HG03354 (cell line): ENCODE measurements at regions not wholly inside any gene's neighbourhood (a gene's known extent, or its start where the extent isn't known, plus 50 kb on each side); places are given as distances from the start of the nearest gene placed in this dataset.

ENCODE experiments used
- ATAC-seq: cut with Tn5 transposase; IDR thresholded peaks from one replicate; pipeline ENCODE4 v1.9.1; 2021; ENCODE audit warnings: mild to moderate bottlenecking; ENCODE audit not compliant: unreplicated experiment, poor library complexity, severe bottlenecking

DNA sequence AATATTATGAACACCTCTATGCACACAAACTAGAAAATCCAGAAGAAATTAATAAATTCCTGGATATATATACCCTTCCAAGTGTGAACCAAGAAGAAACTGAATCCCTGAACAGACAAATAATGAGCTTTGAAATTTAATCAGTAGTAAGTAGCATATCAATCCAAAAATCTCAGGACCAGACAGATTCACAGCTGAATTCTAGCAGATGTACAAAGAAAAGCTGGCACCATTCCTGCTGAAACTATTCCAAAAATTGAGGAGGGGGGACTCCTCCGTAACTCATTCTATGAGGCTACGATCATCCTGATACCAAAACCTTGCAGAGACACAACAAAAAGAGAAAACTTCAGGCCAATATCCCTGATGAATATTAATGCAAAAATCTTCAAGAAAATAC is 67.0 kb upstream of the PDE7B start:
- no peak for ATAC-seq

DNA sequence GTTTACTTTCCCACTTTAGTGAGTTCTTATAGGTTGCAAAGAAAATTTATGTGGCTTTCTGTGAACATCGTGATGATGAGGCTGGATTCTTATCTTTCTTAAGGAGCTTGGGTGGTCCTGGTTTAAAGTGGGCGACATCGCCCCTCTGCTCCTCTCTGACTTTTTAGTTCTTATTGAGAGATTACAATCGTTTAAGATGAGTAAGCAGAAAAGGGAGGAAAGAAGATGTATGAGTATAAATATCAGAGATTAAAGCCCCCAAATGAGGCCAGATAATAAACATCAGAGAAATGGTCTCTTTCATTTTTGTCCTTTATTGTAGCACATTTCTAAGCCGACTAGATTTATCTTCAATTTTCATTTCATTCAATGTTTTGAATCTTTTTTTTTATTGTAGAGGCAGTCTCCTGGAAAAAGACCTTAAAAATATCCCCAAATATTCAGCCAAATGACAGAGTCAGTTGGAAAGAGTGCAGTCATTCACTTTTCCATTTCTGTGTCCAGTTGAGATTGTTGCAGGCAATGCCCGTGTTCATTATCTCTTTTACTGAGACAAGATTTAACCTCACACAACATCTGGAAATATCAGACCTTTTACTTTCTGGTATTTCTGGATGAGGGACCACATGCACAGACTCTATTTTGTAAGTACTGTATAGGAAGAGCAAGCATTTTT is 62.0 kb upstream of the PDE7B start:
- no peak for ATAC-seq

DNA sequence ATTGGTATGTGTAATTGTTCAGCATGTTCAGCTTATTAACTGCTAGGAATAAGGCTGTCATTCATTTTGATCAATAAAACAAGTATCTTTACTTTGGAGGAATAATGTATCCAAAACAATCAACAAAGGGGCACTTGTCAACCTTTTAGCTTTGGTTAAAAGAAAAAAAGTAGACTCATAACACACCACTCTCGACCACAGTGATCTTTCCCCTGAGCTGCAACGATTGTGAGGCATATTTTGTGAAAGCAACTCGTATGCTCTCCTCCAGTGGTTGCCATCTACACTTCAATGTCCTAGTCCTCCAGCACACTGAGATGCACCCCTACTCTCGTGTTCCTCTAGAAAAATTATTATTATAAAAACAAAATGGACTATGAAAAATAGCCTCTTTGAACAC is 60.1 kb upstream of the PDE7B start:
- ATAC-seq: no peak

GRCh38 chr6:135796643-135797305 is 54.7 kb upstream of the PDE7B start:
- ATAC-seq: no peak

GRCh38 chr6:135797361-135797760 is 54.1 kb upstream of the PDE7B start:
- ATAC-seq: no peak

GRCh38 chr6:135798751-135799515 is 52.6 kb upstream of the PDE7B start:
- no peak for ATAC-seq
